K562 (cell line): ENCODE measurements at regions not wholly inside any gene's neighbourhood (a gene's known extent, or its start where the extent isn't known, plus 50 kb on each side); places are given as distances from the start of the nearest gene placed in this dataset.

Source experiments
- ATAC-seq: fragments of 200-7000 bp; cut with Tn5 transposase; 3 replicates; pipeline ENCODE4 v1.9.1; 2020; ENCODE audit warnings: moderate library complexity
- BruUV-seq: library from RNA; stranded (reverse); fragments of 400-500 nt; replicated peaks from 2 replicates; lab custom pipeline; 2021; lab: Mats Ljungman, UMichigan
- CTCF ChIA-PET: fragments of 300-600 bp; formaldehyde crosslinking; extraction: SDS; loops from one replicate; lab custom pipeline; 2021; ENCODE audit warnings: low intra/inter-chr PET ratio; lab: Yijun Ruan, JAX
- POLR2A ChIA-PET: fragments of 300-600, 350-650 bp; sonication (Branson Sonifier 250); formaldehyde crosslinking; extraction: SDS; loops from one replicate; lab custom pipeline; 2021; ENCODE audit warnings: antibody characterized with exemption, inconsistent platforms; lab: Yijun Ruan, JAX
- DNase-seq, 4 experiments: peaks; one replicate each; pipeline versions ENCODE4 v3.0.0 to v3.0.0-alpha.2; 2011 to 2018; ENCODE audit warnings: low spot score in 3 of 4, mixed read lengths in 3 of 4; ENCODE audit errors: extremely low read depth in 1 of 4
- FAIRE-seq: peaks from 2 replicates; lab custom pipeline; 2011; peaks lifted over from hg19 to GRCh38; lab: Jason Lieb, UNC
- H2AFZ ChIP-seq: 2 replicates; pipeline ENCODE4 v1.6.0; 2011; ENCODE audit warnings: low read depth, low read length, control low read depth, inconsistent platforms
- H3K27ac ChIP-seq: fragments of 200-600 bp; 3 replicates; pipeline ENCODE4 v1.8.0; 2011; ENCODE audit warnings: low read depth, mild to moderate bottlenecking, control low read depth, inconsistent platforms, low read length, moderate library complexity, mixed read lengths; ENCODE audit errors: extremely low read depth
- H3K27me3 ChIP-seq, 2 experiments: fragments of 300-600 bp in 1 of 2; 2 replicates in 1 of 2; 3 replicates in 1 of 2; pipeline versions ENCODE4 v1.6.0 to v1.8.0; 2011; ENCODE audit warnings: inconsistent platforms in 2 of 2, low read length in 2 of 2, mild to moderate bottlenecking in 1 of 2, mixed read lengths in 1 of 2, moderate library complexity in 1 of 2; ENCODE audit not compliant: control insufficient read depth in 2 of 2, insufficient read depth in 2 of 2
- H3K36me3 ChIP-seq: fragments of 300-600 bp; 3 replicates; pipeline ENCODE4 v1.8.0; 2011; ENCODE audit warnings: mild to moderate bottlenecking, low read length, inconsistent platforms; ENCODE audit not compliant: control insufficient read depth, insufficient read depth
- H3K4me1 ChIP-seq, 2 experiments: fragments of 200-600 bp in 1 of 2; replicated peaks in 1 of 2; 2 replicates in 1 of 2; 3 replicates in 1 of 2; pipeline versions ENCODE4 v1.5.1 to v1.8.0; 2011; ENCODE audit warnings: inconsistent platforms in 2 of 2, low read length in 2 of 2, mild to moderate bottlenecking in 1 of 2, mixed read lengths in 1 of 2, moderate library complexity in 1 of 2; ENCODE audit not compliant: control insufficient read depth in 2 of 2, insufficient read depth in 2 of 2
- H3K4me2 ChIP-seq: 2 replicates; pipeline ENCODE4 v1.6.1; 2011; ENCODE audit warnings: low read length, control low read depth, inconsistent platforms, mixed read lengths; ENCODE audit not compliant: insufficient read depth
- H3K4me3 ChIP-seq: fragments of 200-600 bp; sonication (generic), shearing (Covaris generic); 2 replicates; pipeline ENCODE4 v1.5.1; 2016; ENCODE audit warnings: control low read depth, inconsistent platforms
- H3K79me2 ChIP-seq: fragments of 200-600 bp; 3 replicates; pipeline ENCODE4 v1.8.0; 2011; ENCODE audit warnings: low read length, inconsistent platforms; ENCODE audit not compliant: control insufficient read depth, insufficient read depth
- H3K9ac ChIP-seq, 2 experiments: 2 replicates each; pipeline versions ENCODE4 v1.6.0 to v1.6.1; 2011; ENCODE audit warnings: low read depth in 2 of 2, low read length in 2 of 2, control low read depth in 1 of 2, inconsistent platforms in 1 of 2, mild to moderate bottlenecking in 1 of 2, mixed read lengths in 1 of 2; ENCODE audit not compliant: insufficient read depth in 1 of 2
- H3K9me1 ChIP-seq: one replicate; pipeline ENCODE4 v1.6.0; 2011; ENCODE audit warnings: inconsistent platforms, mild to moderate bottlenecking, low read length, moderate library complexity; ENCODE audit not compliant: control insufficient read depth, insufficient read depth
- H3K9me3 ChIP-seq: replicated peaks from 2 replicates; pipeline ENCODE4 v1.5.1; 2011; ENCODE audit warnings: low read depth, low read length, inconsistent platforms; ENCODE audit not compliant: control insufficient read depth, insufficient read depth
- H4K20me1 ChIP-seq: replicated peaks from 2 replicates; pipeline ENCODE4 v1.6.1; 2011; ENCODE audit warnings: low read length, inconsistent platforms, mixed read lengths; ENCODE audit not compliant: control insufficient read depth, insufficient read depth
- CSDE1 ChIP-seq, 2 experiments: fragments of 450-650 bp; IDR thresholded peaks; 2 replicates each; pipeline ENCODE4 v1.6.1; 2016; ENCODE audit warnings: mild to moderate bottlenecking in 1 of 2
- FOXK2 ChIP-seq, 2 experiments: fragments of 450-650 bp; IDR thresholded peaks in 1 of 2; conservative IDR thresholded peaks in 1 of 2; 2 replicates each; pipeline ENCODE4 v1.6.1; 2016; ENCODE audit warnings: low read depth in 2 of 2, mild to moderate bottlenecking in 1 of 2
- FOXM1 ChIP-seq, 2 experiments: fragments of 450-650 bp in 1 of 2; sonication (generic) in 1 of 2; formaldehyde crosslinking in 1 of 2; IDR thresholded peaks; 2 replicates each; pipeline versions ENCODE4 v1.6.1 to v1.9.0; 2017 to 2022; ENCODE audit warnings: low read depth in 2 of 2, mild to moderate bottlenecking in 2 of 2, missing genetic modification reagents in 1 of 2, moderate library complexity in 1 of 2
- GTF3C2 ChIP-seq: IDR thresholded peaks from 3 replicates; pipeline ENCODE4 v1.6.1; 2011; ENCODE audit warnings: borderline replicate concordance, mild to moderate bottlenecking, moderate library complexity; ENCODE audit not compliant: insufficient read length; ENCODE audit errors: extremely low read depth
- HCFC1 ChIP-seq: IDR thresholded peaks from 2 replicates; pipeline ENCODE4 v1.6.1; 2012; ENCODE audit warnings: low read depth, low read length, improper control_type of control experiment
- MCM7 ChIP-seq, 2 experiments: fragments of 450-650 bp; IDR thresholded peaks; 2 replicates each; pipeline ENCODE4 v1.6.1; 2016 to 2018
- NONO ChIP-seq, 2 experiments: fragments of 200-400 bp in 1 of 2; fragments of 450-650 bp in 1 of 2; formaldehyde crosslinking in 1 of 2; IDR thresholded peaks; 2 replicates each; pipeline ENCODE4 v1.6.1; 2017; ENCODE audit warnings: low read depth in 2 of 2, mild to moderate bottlenecking in 2 of 2, moderate library complexity in 2 of 2, low read length in 1 of 2
- NR1H2 ChIP-seq: sonication (generic); formaldehyde crosslinking; IDR thresholded peaks from 2 replicates; pipeline ENCODE4 v1.4.0; 2020; ENCODE audit warnings: mild to moderate bottlenecking, missing genetic modification reagents
- PHTF2 ChIP-seq: fragments of 250-450 bp; sonication (Bioruptor Pico); IDR thresholded peaks from 2 replicates; pipeline ENCODE4 v1.5.0; 2021; ENCODE audit warnings: mild to moderate bottlenecking
- SNIP1 ChIP-seq: fragments of 450-650 bp; IDR thresholded peaks from 2 replicates; pipeline ENCODE4 v1.7.1; 2017; ENCODE audit warnings: low read depth, mild to moderate bottlenecking
- TAF7 ChIP-seq: fragments of 450-650 bp; IDR thresholded peaks from 2 replicates; pipeline ENCODE4 v1.6.1; 2016; ENCODE audit warnings: missing genetic modification characterization, missing compliant biosample characterization
- ZFPM2 ChIP-seq: fragments of 250-450 bp; sonication (Bioruptor Pico); IDR thresholded peaks from 2 replicates; pipeline ENCODE4 v1.5.1; 2022; ENCODE audit warnings: mild to moderate bottlenecking
- ZNF57 ChIP-seq: fragments of 450-650 bp; formaldehyde crosslinking; IDR thresholded peaks from 2 replicates; pipeline ENCODE4 v1.4.0; 2020; ENCODE audit warnings: mild to moderate bottlenecking, moderate library complexity
- in situ Hi-C: fragments of 300-500 bp; cut with MboI; formaldehyde crosslinking; loops from 4 replicates; pipeline ENCODE4 v1.15.0; 2018; ENCODE audit warnings: inconsistent platforms, mixed read lengths
- intact Hi-C: fragments of 100-400 bp; cut with micrococcal nuclease; formaldehyde crosslinking; loops from 2 replicates; pipeline ENCODE4 v1.14.2; 2022

- no peak for TF ChIP-seq TAF7 (tag)
- no peak for TF ChIP-seq FOXM1 (IDR thresholded peaks at IDR 0.05; ENCODE audit: low read depth)
- TF ChIP-seq FOXM1 (CRISPR knock-in tag; IDR thresholded peaks at IDR 0.05; ENCODE audit: low read depth): no peak
- TF ChIP-seq CSDE1 (IDR thresholded peaks at IDR 0.05): no peak
- TF ChIP-seq MCM7 (IDR thresholded peaks at IDR 0.05): no peak
- no peak for TF ChIP-seq ZFPM2 (CRISPR knock-in tag)
Measured at GRCh38 chr5:57774439-57774838, 291.8 kb upstream of the ACTBL2 start (continued).

GRCh38 chr5:57772512-57772911 lies 289.9 kb upstream of the ACTBL2 start:
- intact Hi-C loops: loop anchor here (10.0 kb wide), 2 partner anchors 118 to 268 kb away; no protein-coding TSS in a partner anchor
- no peaks in the 10 kb centered on the region for H4K20me1 ChIP-seq
- TF ChIP-seq FOXK2 (conservative IDR thresholded peaks at IDR 0.05 in 1 of 2, IDR thresholded peaks at IDR 0.05 in 1 of 2; ENCODE audit: low read depth in 2 of 2) (no peak), GTF3C2 (no peak), HCFC1 (no peak), NR1H2 (CRISPR knock-in tag) (no peak), PHTF2 (CRISPR knock-in tag) (no peak), NONO (IDR thresholded peaks at IDR 0.05; ENCODE audit: low read depth in 2 of 2, low read length in 1 of 2) (no peak), SNIP1 (no peak), ZNF57 (CRISPR knock-in tag) (no peak)

More at GRCh38 chr5:57772512-57772911, 289.9 kb upstream of the ACTBL2 start:
- Histone ChIP-seq H3K9ac (no peak overlapping the region), H3K9me1 (no peaks in the 10 kb centered on the region), H3K4me1 (no peaks in the 10 kb centered on the region), H3K27me3 (no peaks in the 10 kb centered on the region), H3K4me2 (no peak overlapping the region), H3K79me2 (no peaks in the 10 kb centered on the region), H3K4me3 (no peak overlapping the region), H3K9me3 (no peaks in the 10 kb centered on the region), H3K36me3 (no peaks in the 10 kb centered on the region), H3K27ac (no peak overlapping the region), H2AFZ (no peak overlapping the region)
- BruUV-seq: no TSS peak
- DNase-seq: no peak
- ChIA-PET CTCF (no interaction called here), POLR2A (interaction anchor here (0.7 kb wide), 1 partner anchor 78 kb away, joined by 3 read pairs; no protein-coding TSS in a partner anchor)
- ATAC-seq: no peak
- no peak for FAIRE-seq
- in situ Hi-C loops: no loop called here
